ENCODE measurements at regions not wholly inside any gene's neighbourhood (a gene's known extent, or its start where the extent isn't known, plus 50 kb on each side); places are given as distances from the start of the nearest gene placed in this dataset.

DNA sequence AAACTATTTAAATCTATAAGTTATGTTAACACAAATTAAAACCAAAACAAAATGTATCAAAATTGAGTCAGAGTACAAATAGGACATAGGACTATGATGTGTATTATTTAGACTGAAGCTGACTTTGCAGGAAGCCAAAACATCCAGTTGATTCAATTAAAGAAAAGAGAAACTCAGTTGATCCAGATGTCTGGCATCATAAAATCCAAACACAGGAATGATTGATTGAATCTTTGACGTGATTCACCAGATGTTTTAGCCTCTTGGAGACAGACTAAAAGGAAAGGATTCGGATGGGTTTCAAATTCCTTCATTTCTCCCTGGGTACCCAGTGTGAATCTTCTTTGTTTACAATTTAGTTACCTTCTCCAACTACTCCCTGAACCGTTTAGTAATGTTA is 272.9 kb downstream of the IRS1 start:
- DNase-seq, result no peak
- Mint-ChIP-seq H3K27me3 (no peaks in the 10 kb centered on the region), H3K36me3 (no peaks in the 10 kb centered on the region), H3K9me3 (no peaks in the 10 kb centered on the region), H3K4me3 (no peak overlapping the region), H3K27ac (no peak overlapping the region), H3K4me1 (no peaks in the 10 kb centered on the region)
- CTCF ChIA-PET, result no interaction called here

DNA sequence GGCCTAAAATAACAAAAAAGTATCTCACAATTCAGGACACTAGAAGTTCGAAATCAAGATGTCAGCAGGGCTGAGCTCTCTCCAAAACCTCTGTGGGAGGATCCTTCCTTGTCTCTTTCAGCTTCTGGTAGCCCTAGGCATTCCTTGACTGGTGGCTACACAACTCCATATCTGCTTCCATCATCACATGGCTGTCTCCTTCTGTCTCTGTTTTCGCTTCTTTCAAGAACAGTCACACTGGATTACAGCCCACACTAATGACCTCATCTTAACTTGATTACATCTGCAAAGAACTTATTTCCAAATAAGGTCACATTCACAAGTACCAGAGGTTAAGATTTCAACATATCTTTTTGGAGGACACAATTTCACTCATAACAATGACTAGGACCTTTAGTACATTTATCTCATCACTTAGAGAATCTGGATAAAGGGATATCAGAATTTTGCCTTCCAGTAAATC is 275.2 kb downstream of the IRS1 start:
- Mint-ChIP-seq H3K27me3 (no peaks in the 10 kb centered on the region), H3K4me3 (no peak overlapping the region), H3K27ac (no peak overlapping the region), H3K36me3 (no peaks in the 10 kb centered on the region), H3K9me3 (peaks cover 2% of the 10 kb centered on the region), H3K4me1 (no peaks in the 10 kb centered on the region)
- CTCF ChIA-PET, result no interaction called here
- DNase-seq, result no peak

DNA sequence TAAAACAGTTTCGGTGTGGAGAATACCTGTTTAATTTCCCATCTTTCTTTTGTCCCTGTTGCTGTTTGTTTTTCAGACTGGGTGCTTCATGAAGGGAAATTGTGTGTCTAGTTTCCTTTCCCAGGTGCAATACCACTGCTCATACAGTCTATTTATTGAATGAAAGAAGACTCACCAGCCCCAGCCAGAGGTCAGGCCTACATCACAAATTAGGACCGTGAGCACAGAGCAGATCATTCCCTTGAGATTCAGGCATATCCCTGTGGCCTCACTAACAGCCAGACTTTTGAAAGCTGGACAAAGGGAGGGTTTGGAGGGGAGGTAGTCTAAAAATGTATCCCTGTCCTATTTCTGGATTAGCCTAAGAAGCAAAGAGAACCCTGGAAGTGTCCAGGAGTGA is 278.9 kb downstream of the IRS1 start:
- H3K36me3 Mint-ChIP-seq, result no peaks in the 10 kb centered on the region
- H3K4me3 Mint-ChIP-seq, result no peak overlapping the region
- no peak overlapping the region for H3K27ac Mint-ChIP-seq
- no peaks in the 10 kb centered on the region for H3K4me1 Mint-ChIP-seq
- CTCF ChIA-PET, result no interaction called here
- no peak for DNase-seq
- H3K9me3 Mint-ChIP-seq, result peaks cover 2% of the 10 kb centered on the region
- H3K27me3 Mint-ChIP-seq, result no peaks in the 10 kb centered on the region

DNA sequence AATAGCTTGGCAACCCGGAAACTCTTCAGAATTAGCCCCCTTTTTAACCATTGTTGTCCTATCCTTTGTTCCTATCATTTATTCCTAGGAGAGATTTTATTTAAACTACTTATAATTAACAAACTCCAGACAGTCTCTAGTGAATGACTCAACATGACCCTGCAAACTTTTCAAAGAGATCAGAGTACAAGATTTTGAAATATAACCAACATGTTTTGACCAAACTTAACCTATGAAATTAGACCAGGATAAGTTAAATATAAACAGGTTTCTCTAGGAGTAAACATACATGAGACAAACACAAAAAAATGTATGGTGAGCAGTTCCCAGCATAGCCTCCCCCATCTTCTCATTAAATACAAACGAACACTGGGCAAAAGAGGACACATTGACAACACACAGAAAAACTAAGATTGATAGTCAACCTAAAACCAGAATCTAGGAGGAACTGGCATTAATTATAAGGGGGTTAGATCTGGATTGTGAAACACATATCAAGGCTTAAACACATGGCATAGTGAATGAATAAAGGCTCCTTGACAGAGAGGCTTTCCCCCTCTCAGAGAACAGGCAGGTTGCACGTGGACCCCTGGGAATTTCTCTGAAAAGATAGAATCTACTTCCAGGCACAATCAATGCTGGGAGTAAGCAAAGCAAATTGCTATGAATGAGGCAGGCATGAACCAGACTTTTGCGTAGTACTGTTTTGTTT is 284.1 kb downstream of the IRS1 start:
- H3K4me3 Mint-ChIP-seq, result no peak overlapping the region
- no peaks in the 10 kb centered on the region for H3K36me3 Mint-ChIP-seq
- CTCF ChIA-PET, result no interaction called here
- no peak for DNase-seq
- H3K9me3 Mint-ChIP-seq, result no peaks in the 10 kb centered on the region
- no peaks in the 10 kb centered on the region for H3K4me1 Mint-ChIP-seq
- no peak overlapping the region for H3K27ac Mint-ChIP-seq
- peaks cover 5% of the 10 kb centered on the region for H3K27me3 Mint-ChIP-seq

DNA sequence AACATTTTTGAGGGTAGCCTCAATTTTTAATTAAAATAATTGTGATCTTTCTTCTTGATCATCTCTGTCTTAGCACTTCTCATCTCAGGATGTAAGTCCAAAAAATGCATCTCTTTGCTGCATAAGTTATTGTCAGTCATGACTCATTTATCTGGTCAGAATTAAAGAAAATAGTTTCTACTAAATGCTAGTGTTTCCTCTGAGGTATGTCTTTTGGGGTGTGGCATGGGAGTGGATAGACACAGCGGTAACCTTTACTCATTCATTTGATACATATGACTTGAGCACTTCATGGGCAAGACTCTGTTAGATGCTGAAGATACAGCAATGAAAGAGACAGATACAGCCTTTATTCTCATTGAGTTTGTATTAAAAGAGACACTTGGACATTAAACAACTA is 284.7 kb downstream of the IRS1 start:
- H3K4me1 Mint-ChIP-seq, result no peaks in the 10 kb centered on the region
- no peak overlapping the region for H3K27ac Mint-ChIP-seq
- CTCF ChIA-PET, result no interaction called here
- H3K4me3 Mint-ChIP-seq, result no peak overlapping the region
- no peaks in the 10 kb centered on the region for H3K36me3 Mint-ChIP-seq
- no peak for DNase-seq
- no peaks in the 10 kb centered on the region for H3K9me3 Mint-ChIP-seq
- H3K27me3 Mint-ChIP-seq, result peaks cover 5% of the 10 kb centered on the region

DNA sequence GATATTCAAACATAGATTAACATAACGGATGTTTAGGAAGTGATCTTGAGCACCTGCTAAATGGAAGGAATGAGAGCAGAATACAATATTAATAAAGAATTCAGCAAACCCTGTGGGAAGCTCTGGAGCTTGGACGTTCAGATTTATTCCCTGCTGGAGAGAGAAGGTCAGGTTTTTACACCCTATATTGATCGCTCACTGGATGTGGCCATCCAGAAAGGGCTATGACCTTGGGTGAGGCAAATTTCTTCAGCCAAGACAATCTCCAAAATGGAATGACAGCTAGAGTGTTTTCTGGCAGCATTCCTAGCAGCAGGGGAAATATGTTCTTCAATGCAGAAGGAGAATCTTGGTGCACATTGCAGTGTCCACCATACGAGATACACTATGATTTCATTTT is 288.3 kb downstream of the IRS1 start:
- no peak overlapping the region for H3K27ac Mint-ChIP-seq
- no peaks in the 10 kb centered on the region for H3K9me3 Mint-ChIP-seq
- CTCF ChIA-PET, result no interaction called here

DNA sequence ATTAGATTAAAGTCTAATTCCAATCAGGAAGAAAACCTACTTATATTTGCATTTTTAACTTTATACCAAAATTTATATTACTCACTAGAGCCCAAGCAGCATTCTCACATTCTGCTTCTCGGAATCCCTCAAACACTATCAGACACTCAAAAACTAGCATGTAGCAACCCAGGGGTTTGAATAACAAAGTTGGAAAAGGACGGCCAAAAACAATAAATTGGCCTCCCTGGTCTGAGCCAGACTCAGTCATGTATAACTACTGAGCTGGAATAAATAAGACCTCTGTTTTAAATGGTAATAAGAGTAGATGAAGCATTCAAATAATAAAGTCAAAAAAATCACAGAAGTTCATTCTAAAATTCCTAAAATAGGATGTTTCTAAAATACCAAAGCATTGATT is 290.9 kb downstream of the IRS1 start:
- CTCF ChIA-PET, result no interaction called here
- H3K36me3 Mint-ChIP-seq, result no peaks in the 10 kb centered on the region
- no peak overlapping the region for H3K27ac Mint-ChIP-seq
- DNase-seq, result no peak
- H3K4me1 Mint-ChIP-seq, result no peaks in the 10 kb centered on the region
- H3K4me3 Mint-ChIP-seq, result no peak overlapping the region
- H3K27me3 Mint-ChIP-seq, result peaks cover 5% of the 10 kb centered on the region
- no peaks in the 10 kb centered on the region for H3K9me3 Mint-ChIP-seq

More for the DNA sequence above, 288.3 kb downstream of the IRS1 start:
- no peaks in the 10 kb centered on the region for H3K36me3 Mint-ChIP-seq
- no peak for DNase-seq
- no peaks in the 10 kb centered on the region for H3K4me1 Mint-ChIP-seq
- H3K27me3 Mint-ChIP-seq, result peaks cover 5% of the 10 kb centered on the region
- no peak overlapping the region for H3K4me3 Mint-ChIP-seq

DNA sequence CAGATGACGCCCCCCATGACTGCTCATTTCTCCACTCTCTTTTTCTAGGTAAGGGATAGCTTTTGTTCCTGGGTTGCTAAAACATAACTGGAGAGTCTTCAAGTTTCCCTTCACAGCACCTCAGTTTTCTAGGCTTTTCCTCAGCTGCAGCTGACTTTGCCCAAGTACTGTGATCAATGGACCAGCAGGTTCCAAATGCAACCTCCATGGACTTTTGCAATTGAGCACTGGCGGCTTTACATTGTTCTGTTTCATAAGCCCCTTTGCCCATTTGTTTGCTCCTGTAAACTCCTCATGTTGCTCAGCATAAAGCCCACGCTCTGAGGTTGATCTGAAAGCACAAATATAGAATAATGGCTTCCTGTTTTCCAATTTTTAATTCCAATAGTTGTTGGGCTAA is 291.6 kb downstream of the IRS1 start:
- Mint-ChIP-seq H3K4me3 (no peak overlapping the region), H3K36me3 (no peaks in the 10 kb centered on the region), H3K9me3 (no peaks in the 10 kb centered on the region), H3K4me1 (no peaks in the 10 kb centered on the region), H3K27ac (no peak overlapping the region), H3K27me3 (peaks cover 4% of the 10 kb centered on the region)
- CTCF ChIA-PET, result no interaction called here
- no peak for DNase-seq

DNA sequence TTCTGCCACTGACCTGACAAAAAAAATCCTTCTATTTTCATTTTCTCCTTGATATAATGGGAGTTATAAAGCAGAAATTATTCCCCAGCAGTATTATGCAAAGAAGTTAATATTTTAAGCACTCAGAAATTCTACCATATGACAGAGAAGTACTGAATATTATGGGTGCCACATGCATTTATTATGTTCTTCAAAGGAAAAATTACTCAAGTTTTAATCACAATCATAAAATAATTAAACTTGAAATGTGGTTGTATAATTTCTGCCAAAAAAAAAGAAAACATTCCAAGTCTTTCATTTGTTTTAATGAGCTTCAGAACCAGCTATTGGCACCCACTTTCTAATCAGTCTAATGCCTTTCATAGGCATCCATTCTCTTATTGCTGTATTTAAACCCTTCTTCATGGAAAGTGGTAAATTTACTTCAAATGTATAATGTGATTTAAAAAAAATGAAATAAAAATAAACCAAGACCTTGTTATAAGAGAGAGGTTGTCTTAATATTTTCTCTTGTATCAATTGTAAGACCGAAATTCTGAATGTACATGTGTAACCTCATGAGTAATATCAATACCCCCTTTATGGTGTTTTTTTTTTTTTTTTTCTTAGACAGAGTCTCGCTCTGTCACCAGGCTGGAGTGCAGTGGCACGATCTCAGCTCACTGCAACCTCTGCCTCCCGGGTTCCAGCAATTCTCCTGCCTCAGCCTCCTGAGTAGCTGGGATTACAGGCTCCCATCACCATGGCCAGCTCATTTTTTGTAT is 302.3 kb downstream of the IRS1 start:
- H3K36me3 Mint-ChIP-seq, result no peaks in the 10 kb centered on the region
- CTCF ChIA-PET, result no interaction called here
- no peaks in the 10 kb centered on the region for H3K9me3 Mint-ChIP-seq
- H3K27me3 Mint-ChIP-seq, result peaks cover 4% of the 10 kb centered on the region
- no peak overlapping the region for H3K4me3 Mint-ChIP-seq
- H3K27ac Mint-ChIP-seq, result no peak overlapping the region
- DNase-seq, result no peak
- no peaks in the 10 kb centered on the region for H3K4me1 Mint-ChIP-seq

DNA sequence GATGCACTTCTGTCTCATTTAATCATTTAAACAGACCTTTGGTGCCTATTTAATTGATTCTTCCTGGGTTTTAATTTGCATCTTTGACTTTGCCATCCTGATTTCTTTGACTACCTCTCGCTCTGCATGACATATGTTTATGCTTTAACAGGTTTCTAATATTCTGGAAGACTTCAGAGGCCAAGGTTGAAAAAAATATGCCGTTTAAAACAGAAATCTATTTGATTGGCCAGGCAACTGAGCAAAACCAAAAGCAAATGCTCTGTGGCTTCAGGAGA is 303.4 kb downstream of the IRS1 start:
- Mint-ChIP-seq H3K27me3 (peaks cover 4% of the 10 kb centered on the region), H3K4me1 (no peaks in the 10 kb centered on the region), H3K9me3 (no peaks in the 10 kb centered on the region), H3K27ac (no peak overlapping the region), H3K36me3 (no peaks in the 10 kb centered on the region), H3K4me3 (no peak overlapping the region)
- CTCF ChIA-PET, result no interaction called here
- DNase-seq, result no peak

DNA sequence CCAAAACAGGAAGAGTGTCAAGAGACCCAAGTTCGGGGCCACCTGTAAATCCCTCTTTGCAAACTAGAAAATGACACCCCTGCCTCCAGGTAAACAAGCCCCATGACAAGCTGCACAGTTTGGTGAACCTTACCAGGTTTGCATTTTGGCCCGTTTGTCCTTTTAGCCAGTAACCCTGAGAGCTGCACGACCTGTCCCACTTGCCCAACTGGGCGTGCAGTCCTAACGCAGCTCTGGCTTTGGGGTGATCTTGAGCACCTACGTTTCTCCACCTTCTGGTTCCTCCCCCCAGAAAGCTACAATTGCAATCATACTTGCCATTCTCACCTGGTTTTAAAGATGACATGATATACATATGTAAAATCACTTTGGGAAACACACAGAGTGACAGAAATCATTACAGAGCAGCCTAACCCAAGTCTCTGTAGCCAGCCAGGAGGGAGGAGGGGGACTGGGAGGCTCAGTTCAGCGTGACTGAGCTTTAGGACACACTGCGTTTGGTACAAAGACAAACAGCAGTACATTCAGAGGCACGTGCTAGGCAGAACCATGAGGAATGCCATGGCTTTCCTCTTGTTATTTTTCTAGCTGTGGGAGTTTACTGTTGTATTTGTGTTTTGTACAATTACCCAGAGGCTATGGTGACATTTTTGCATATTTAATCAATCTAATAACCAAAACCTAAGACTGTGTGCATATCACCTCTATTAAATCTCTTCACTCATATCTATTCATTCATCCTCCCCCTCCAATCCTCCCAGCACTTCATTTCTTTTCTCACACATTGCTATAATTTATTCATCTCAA is 304.0 kb downstream of the IRS1 start:
- Mint-ChIP-seq H3K4me1 (no peaks in the 10 kb centered on the region), H3K9me3 (no peaks in the 10 kb centered on the region), H3K27me3 (peaks cover 4% of the 10 kb centered on the region)

DNA sequence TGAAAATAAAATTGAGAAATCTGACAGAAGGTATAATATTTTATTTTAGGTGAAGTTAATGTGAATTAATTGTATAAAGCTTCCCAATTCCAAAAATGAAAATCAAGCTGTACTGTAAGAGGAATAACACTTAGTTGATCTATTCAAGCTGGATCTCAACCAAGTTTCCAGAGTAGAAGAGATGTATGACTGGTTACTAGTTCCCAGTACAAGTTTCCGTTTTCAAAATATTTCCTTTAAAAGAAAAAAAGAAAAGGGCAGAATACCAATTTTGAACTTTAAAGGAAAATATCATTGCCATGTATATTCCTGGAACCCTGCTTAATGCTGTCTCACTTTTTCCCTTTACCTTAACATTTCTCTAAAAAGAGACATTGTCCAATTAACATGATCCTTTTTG is 308.5 kb downstream of the IRS1 start:
- Mint-ChIP-seq H3K27me3 (peaks cover 4% of the 10 kb centered on the region), H3K4me1 (no peaks in the 10 kb centered on the region), H3K36me3 (no peaks in the 10 kb centered on the region), H3K9me3 (no peaks in the 10 kb centered on the region), H3K27ac (no peak overlapping the region), H3K4me3 (no peak overlapping the region)
- CTCF ChIA-PET, result no interaction called here
- no peak for DNase-seq

More for the DNA sequence above, 304.0 kb downstream of the IRS1 start:
- no peak for DNase-seq
- H3K4me3 Mint-ChIP-seq, result no peak overlapping the region
- CTCF ChIA-PET, result no interaction called here
- no peak overlapping the region for H3K27ac Mint-ChIP-seq
- no peaks in the 10 kb centered on the region for H3K36me3 Mint-ChIP-seq

DNA sequence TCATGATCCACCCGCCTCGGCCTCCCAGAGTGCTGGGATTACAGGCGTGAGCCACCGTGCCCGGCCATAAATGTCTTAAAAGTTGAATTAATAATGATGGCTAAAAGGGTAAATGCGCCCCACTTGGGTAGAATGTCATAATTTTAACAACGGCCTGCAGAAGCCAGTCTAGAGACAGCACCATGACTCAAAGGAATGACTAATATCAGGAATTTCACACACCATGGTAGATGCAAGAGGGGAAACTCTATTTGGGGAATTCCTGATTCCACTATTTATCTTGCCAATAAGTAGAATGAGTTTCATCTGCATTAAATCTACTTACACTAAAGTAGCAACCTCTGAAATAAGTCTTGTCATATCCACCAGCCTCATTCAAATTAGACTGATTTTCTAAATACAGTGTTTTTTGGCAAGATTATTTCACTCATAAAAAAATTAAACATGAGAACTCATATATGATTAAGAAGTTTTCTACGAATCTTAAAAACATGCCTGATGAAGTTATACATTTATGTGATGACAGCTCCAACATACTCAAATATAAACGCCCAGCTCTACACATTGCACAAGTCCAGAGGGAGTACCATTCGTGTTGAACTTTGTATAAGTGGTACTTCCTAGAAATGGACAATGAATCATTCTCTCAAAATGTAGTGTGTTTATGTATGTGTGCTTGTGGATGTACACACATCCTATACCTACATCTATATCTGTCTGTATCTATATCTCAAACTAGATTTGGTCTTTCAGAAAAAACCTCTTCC is 309.7 kb downstream of the IRS1 start:
- H3K27ac Mint-ChIP-seq, result no peak overlapping the region
- peaks cover 4% of the 10 kb centered on the region for H3K27me3 Mint-ChIP-seq
- CTCF ChIA-PET, result no interaction called here
- no peak for DNase-seq
- no peaks in the 10 kb centered on the region for H3K9me3 Mint-ChIP-seq
- H3K4me1 Mint-ChIP-seq, result no peaks in the 10 kb centered on the region
- H3K4me3 Mint-ChIP-seq, result no peak overlapping the region
- H3K36me3 Mint-ChIP-seq, result no peaks in the 10 kb centered on the region

DNA sequence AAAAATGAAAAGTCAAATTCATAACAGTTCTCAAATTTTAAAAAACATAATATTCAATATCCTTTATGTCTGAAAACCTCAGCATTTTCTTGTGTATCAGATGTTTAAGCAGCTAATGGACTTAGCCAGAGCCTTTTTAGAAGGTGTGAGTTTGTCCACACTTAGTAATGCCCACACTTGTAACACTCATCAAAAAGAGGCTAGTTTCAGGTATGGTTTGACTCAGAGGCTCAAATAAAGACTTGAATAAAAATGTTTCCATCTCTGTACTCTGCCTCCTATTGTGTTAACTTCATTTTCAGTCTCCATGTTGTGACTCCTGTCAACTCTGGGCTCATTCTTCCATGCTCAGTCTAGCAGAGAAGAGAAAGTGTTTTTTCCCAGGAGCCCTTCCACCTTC is 311.6 kb downstream of the IRS1 start:
- no peaks in the 10 kb centered on the region for H3K36me3 Mint-ChIP-seq
- no peaks in the 10 kb centered on the region for H3K4me1 Mint-ChIP-seq
- no peaks in the 10 kb centered on the region for H3K9me3 Mint-ChIP-seq
- H3K27me3 Mint-ChIP-seq, result peaks cover 4% of the 10 kb centered on the region
- DNase-seq, result no peak
- CTCF ChIA-PET, result no interaction called here
- no peak overlapping the region for H3K4me3 Mint-ChIP-seq
- no peak overlapping the region for H3K27ac Mint-ChIP-seq

Measured in activated naive CD4-positive, alpha-beta T cell treated with anti-CD3 and anti-CD28 coated beads, Interleukin-2, amount 10 ng/mL, durations not matched to agents 7 days and 5 days (primary cell).